Astrocyte of the cerebellum (primary cell): ENCODE measurements at regions not wholly inside any gene's neighbourhood (a gene's known extent, or its start where the extent isn't known, plus 50 kb on each side); places are given as distances from the start of the nearest gene placed in this dataset.

Source experiments
- DNase-seq: peaks from one replicate; pipeline ENCODE4 v3.0.0-alpha.2; 2011; ENCODE audit warnings: low read depth
- H3K4me3 ChIP-seq: 2 replicates; pipeline ENCODE4 v1.5.1; 2011; ENCODE audit warnings: mild to moderate bottlenecking, low read depth, low read length, moderate library complexity
- CTCF ChIP-seq: IDR thresholded peaks from 2 replicates; pipeline ENCODE4 v1.5.1; 2012; ENCODE audit warnings: low read length, low read depth, moderate library complexity, mild to moderate bottlenecking; ENCODE audit errors: missing control alignments
- in situ Hi-C: cut with HindIII; loops from 2 replicates; pipeline ENCODE4 v1.10.0; 2017; ENCODE audit warnings: low sequenced_read_pairs

- H3K4me3 ChIP-seq = no peak overlapping the region
- in situ Hi-C loops = no loop called here
- TF ChIP-seq CTCF = no peak
- no peak for DNase-seq
Observed at GRCh38 chr14:82778008-82778590, 1244.4 kb upstream of the SEL1L start.

GRCh38 chr14:82778601-82779000 lies 1244.9 kb upstream of the SEL1L start:
- DNase-seq = no peak
- TF ChIP-seq CTCF = no peak
- in situ Hi-C loops = no loop called here
- no peak overlapping the region for H3K4me3 ChIP-seq

GRCh38 chr14:82779301-82779700 lies 1245.6 kb upstream of the SEL1L start:
- no peak for DNase-seq
- H3K4me3 ChIP-seq = no peak overlapping the region
- TF ChIP-seq CTCF = no peak
- in situ Hi-C loops = no loop called here

- in situ Hi-C loops = no loop called here
- no peak for TF ChIP-seq CTCF
- no peak overlapping the region for H3K4me3 ChIP-seq
- no peak for DNase-seq
Observed at GRCh38 chr14:82785756-82786482, 1252.3 kb upstream of the SEL1L start.

GRCh38 chr14:82786483-82786880 lies 1252.8 kb upstream of the SEL1L start:
- DNase-seq = no peak
- no peak for TF ChIP-seq CTCF
- no peak overlapping the region for H3K4me3 ChIP-seq
- in situ Hi-C loops = no loop called here

GRCh38 chr14:82796086-82796485 lies 1262.4 kb upstream of the SEL1L start:
- H3K4me3 ChIP-seq = no peak overlapping the region
- TF ChIP-seq CTCF = no peak
- in situ Hi-C loops = no loop called here
- no peak for DNase-seq
